HepG2 (cell line): ENCODE measurements at regions not wholly inside any gene's neighbourhood (a gene's known extent, or its start where the extent isn't known, plus 50 kb on each side); places are given as distances from the start of the nearest gene placed in this dataset.

ENCODE experiments used
- MYNN ChIP-seq: sonication (generic); formaldehyde crosslinking; IDR thresholded peaks from 2 replicates; pipeline ENCODE4 v1.4.0; 2020; ENCODE audit warnings: mild to moderate bottlenecking, low read depth, missing genetic modification reagents
- PHB2 ChIP-seq: fragments of 450-650 bp; IDR thresholded peaks from 2 replicates; pipeline ENCODE4 v1.6.1; 2018; ENCODE audit not compliant: partially characterized antibody

GRCh38 chr1:24263211-24263610 lies 55.9 kb upstream of the GRHL3 start:
- TF ChIP-seq MYNN (CRISPR knock-in tag) (no peak), PHB2 (no peak)
